ENCODE measurements at regions not wholly inside any gene's neighbourhood (a gene's known extent, or its start where the extent isn't known, plus 50 kb on each side); places are given as distances from the start of the nearest gene placed in this dataset.

GRCh38 chr5:54886866-54887265 is 98.5 kb downstream of the ESM1 start:
- TF ChIP-seq CTCF (conservative IDR thresholded peaks at IDR 0.05; ENCODE audit: low read length): no peak
- TF ChIP-seq EZH2phosphoT487 (IDR thresholded peaks at IDR 0.05; ENCODE audit: borderline replicate concordance, low read depth, low read length): no peak
